ENCODE measurements at regions not wholly inside any gene's neighbourhood (a gene's known extent, or its start where the extent isn't known, plus 50 kb on each side); places are given as distances from the start of the nearest gene placed in this dataset.

DNA sequence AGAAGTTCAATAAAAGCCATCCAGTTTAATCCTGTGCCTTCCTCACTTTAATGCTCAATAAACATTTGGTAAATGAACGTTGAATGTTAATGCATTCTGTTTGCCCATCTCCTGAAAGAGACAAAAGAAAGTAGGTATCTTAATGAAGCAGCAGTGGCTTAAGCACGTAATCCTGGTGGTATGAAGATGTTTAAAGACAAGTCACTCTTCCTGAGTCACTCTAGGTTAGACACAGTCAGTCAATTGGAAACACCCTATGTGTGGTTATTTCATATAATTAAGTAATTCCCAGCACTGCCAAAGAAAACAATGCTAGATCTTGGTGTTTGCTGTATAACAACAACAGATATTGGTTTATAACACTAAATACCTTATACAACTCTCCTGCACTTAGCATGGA, 334.0 kb upstream of the FMN2 start:
- no peaks in the 10 kb centered on the region for H3K27me3 ChIP-seq
- H3K27ac ChIP-seq, result no peak overlapping the region
- H3K9me3 ChIP-seq, result no peaks in the 10 kb centered on the region
- no peak overlapping the region for H3K9ac ChIP-seq (ENCODE audit: low read depth in 2 of 2, low read length in 2 of 2)
- H3K36me3 ChIP-seq, result no peaks in the 10 kb centered on the region
- intact Hi-C loops (cut with DNase I), result no loop called here
- no peaks in the 10 kb centered on the region for H3K4me1 ChIP-seq
- TF ChIP-seq, protein P1, sequence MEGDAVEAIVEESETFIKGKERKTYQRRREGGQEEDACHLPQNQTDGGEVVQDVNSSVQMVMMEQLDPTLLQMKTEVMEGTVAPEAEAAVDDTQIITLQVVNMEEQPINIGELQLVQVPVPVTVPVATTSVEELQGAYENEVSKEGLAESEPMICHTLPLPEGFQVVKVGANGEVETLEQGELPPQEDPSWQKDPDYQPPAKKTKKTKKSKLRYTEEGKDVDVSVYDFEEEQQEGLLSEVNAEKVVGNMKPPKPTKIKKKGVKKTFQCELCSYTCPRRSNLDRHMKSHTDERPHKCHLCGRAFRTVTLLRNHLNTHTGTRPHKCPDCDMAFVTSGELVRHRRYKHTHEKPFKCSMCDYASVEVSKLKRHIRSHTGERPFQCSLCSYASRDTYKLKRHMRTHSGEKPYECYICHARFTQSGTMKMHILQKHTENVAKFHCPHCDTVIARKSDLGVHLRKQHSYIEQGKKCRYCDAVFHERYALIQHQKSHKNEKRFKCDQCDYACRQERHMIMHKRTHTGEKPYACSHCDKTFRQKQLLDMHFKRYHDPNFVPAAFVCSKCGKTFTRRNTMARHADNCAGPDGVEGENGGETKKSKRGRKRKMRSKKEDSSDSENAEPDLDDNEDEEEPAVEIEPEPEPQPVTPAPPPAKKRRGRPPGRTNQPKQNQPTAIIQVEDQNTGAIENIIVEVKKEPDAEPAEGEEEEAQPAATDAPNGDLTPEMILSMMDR (IDR thresholded peaks at IDR 0.05), result no peak
- no peak overlapping the region for H3K4me3 ChIP-seq
- no peak for DNase-seq

DNA sequence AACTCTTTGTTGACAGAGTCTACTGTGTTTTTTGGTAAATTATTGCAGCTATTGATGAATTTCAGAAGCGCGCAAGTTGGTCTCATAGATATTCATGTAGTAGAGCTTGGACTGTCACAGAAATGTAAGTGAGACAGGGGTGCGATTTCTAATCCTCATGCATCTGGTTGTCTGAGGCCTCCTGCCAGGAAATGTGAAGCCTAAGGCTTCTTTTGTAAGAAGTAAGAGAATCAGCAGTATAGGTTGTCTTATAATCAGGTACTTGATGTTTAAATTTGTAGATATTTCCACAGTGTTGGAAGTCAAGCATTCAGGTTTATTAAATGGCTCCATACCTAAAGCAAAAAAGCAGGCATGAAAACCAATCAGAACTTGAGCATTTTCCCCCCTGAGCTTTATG, 332.9 kb upstream of the FMN2 start:
- Histone ChIP-seq H3K4me3 (no peak overlapping the region), H3K9ac (ENCODE audit: low read depth in 2 of 2, low read length in 2 of 2) (no peak overlapping the region), H3K4me1 (no peaks in the 10 kb centered on the region), H3K36me3 (no peaks in the 10 kb centered on the region), H3K27ac (no peak overlapping the region), H3K9me3 (no peaks in the 10 kb centered on the region), H3K27me3 (no peaks in the 10 kb centered on the region)
- intact Hi-C loops (cut with DNase I), result no loop called here
- TF ChIP-seq, protein P1 (IDR thresholded peaks at IDR 0.05), result no peak
- DNase-seq, result no peak

DNA sequence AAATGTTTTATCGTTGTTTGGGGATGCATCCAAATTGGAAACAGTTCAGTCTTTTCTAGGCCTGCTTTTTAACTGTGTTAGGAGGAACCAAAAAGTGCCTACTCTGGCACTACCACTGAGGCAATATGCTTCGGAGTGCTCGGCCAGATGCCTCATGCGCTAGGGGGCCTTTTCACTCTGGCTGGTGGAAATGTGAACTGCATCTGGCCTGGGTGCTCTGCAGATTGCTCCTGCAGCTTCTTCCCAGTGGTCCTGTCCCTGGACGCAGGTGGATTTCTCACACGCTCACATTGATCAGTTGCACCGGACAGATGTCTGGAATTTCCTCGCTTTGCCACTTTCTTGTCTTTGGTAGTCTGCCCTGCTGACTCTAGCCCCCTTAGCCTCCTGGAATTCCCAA, 330.2 kb upstream of the FMN2 start:
- intact Hi-C loops (cut with DNase I), result no loop called here
- Histone ChIP-seq H3K9me3 (no peaks in the 10 kb centered on the region), H3K27me3 (no peaks in the 10 kb centered on the region)

DNA sequence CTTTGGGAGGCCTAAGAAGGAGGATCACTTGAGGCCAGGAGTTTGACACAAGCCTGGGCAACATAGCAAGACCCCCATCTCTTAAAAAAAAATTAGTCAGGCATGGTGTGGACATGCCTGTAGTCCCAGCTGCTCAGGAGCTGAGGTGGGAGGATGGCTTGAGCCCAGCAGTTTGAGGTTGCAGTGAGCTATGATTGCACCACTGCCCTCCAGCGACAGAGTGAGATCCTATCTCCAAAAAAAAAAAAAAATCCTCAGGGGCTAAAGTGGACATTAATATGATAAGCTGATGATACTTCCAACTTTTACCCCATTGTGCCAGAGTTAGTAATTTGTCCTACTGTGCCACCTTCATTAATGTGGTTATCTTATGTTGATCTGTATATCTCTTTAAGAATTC, 327.8 kb upstream of the FMN2 start:
- intact Hi-C loops (cut with DNase I), result no loop called here

More for the DNA sequence above, 330.2 kb upstream of the FMN2 start:
- Histone ChIP-seq H3K36me3 (no peaks in the 10 kb centered on the region), H3K9ac (ENCODE audit: low read depth in 2 of 2, low read length in 2 of 2) (no peak overlapping the region), H3K4me1 (no peaks in the 10 kb centered on the region), H3K27ac (no peak overlapping the region), H3K4me3 (no peak overlapping the region)
- no peak for DNase-seq
- TF ChIP-seq, protein P1 (IDR thresholded peaks at IDR 0.05), result no peak

DNA sequence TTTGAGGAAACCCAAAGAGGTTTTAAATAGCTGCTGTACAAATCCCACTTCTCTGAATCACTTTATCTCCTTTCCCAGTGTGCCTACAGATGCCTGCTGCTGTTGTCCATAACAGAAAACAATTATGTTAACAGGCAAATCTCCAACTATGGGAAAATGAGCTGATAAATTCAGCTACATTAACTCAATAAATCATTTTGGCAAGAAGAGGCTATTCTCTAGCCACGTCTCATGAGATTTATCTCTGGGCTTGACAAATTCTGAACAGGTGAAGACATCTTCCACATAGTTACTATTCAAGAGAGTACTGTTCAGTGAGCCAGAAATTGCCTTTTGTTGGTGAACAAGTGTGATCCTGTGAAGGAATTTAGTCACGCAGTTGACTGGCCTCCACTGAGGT, 327.1 kb upstream of the FMN2 start:
- Histone ChIP-seq H3K4me1 (no peaks in the 10 kb centered on the region), H3K36me3 (no peaks in the 10 kb centered on the region), H3K4me3 (no peak overlapping the region), H3K9me3 (no peaks in the 10 kb centered on the region), H3K9ac (ENCODE audit: low read depth in 2 of 2, low read length in 2 of 2) (no peak overlapping the region), H3K27ac (no peak overlapping the region), H3K27me3 (no peaks in the 10 kb centered on the region)
- DNase-seq, result no peak
- TF ChIP-seq, protein P1 (IDR thresholded peaks at IDR 0.05), result no peak
- intact Hi-C loops (cut with DNase I), result no loop called here

More for the DNA sequence above, 327.8 kb upstream of the FMN2 start:
- no peak overlapping the region for H3K4me3 ChIP-seq
- H3K27ac ChIP-seq, result no peak overlapping the region
- H3K4me1 ChIP-seq, result no peaks in the 10 kb centered on the region
- no peaks in the 10 kb centered on the region for H3K27me3 ChIP-seq
- H3K9ac ChIP-seq (ENCODE audit: low read depth in 2 of 2, low read length in 2 of 2), result no peak overlapping the region
- no peaks in the 10 kb centered on the region for H3K36me3 ChIP-seq
- H3K9me3 ChIP-seq, result no peaks in the 10 kb centered on the region
- TF ChIP-seq, protein P1 (IDR thresholded peaks at IDR 0.05), result no peak
- DNase-seq, result no peak

DNA sequence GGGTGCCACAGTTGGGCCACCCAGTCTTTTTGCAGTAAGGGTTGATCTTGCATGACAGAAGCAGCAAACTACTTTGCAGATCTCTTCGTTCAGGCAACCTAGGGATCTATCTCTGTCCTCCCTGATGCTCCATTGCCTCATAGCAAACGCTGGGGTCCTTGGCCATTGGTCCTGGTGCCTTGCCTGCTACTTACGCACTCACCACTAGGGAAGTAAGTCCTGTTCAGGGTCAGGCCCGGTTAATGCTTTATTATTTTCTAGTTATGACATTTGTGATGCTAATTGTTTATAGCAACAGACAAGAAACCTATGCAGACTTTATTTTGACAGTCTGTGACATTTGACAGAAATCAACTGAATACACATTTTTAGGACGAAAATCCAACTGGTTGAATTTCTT, 326.5 kb upstream of the FMN2 start:
- intact Hi-C loops (cut with DNase I), result no loop called here
- no peak for DNase-seq
- TF ChIP-seq, protein P1 (IDR thresholded peaks at IDR 0.05), result no peak
- H3K9me3 ChIP-seq, result no peaks in the 10 kb centered on the region
- H3K9ac ChIP-seq (ENCODE audit: low read depth in 2 of 2, low read length in 2 of 2), result no peak overlapping the region
- H3K36me3 ChIP-seq, result no peaks in the 10 kb centered on the region
- no peaks in the 10 kb centered on the region for H3K27me3 ChIP-seq
- H3K27ac ChIP-seq, result no peak overlapping the region
- H3K4me1 ChIP-seq, result no peaks in the 10 kb centered on the region
- H3K4me3 ChIP-seq, result no peak overlapping the region

Data from colonic mucosa (tissue), 4 donors.